Activated CD8-positive, alpha-beta T cell treated with anti-CD3 and anti-CD28 coated beads for 36 hours (primary cell): ENCODE measurements at regions not wholly inside any gene's neighbourhood (a gene's known extent, or its start where the extent isn't known, plus 50 kb on each side); places are given as distances from the start of the nearest gene placed in this dataset.
"Not testable (repeated sequence)": the region's sequence is repeated elsewhere in the genome, so short reads cannot be mapped to it uniquely, and the experiment has no call there.

Experiments used
- ATAC-seq: fragments of 200-7000 bp; cut with Tn5 transposase; one replicate; pipeline ENCODE4 v1.10.0; 2021; ENCODE audit warnings: mild to moderate bottlenecking, moderate library complexity
- CTCF ChIA-PET: fragments of 350-600 bp; sonication (Branson Sonifier 250); formaldehyde crosslinking; loops from one replicate; lab custom pipeline; 2021; ENCODE audit warnings: antibody characterized with exemption; lab: Charles Lee
- POLR2A ChIA-PET: fragments of 350-600 bp; sonication (Branson Sonifier 250); formaldehyde crosslinking; loops from one replicate; lab custom pipeline; 2021; ENCODE audit warnings: antibody characterized with exemption; lab: Charles Lee
- DNase-seq: peaks from one replicate; pipeline ENCODE4 v3.0.0-alpha.2; 2020
- H3K27ac Mint-ChIP-seq: one replicate; pipeline ENCODE4 v1.8.0; 2021; ENCODE audit warnings: mild to moderate bottlenecking, mixed read lengths
- H3K27me3 Mint-ChIP-seq: one replicate; pipeline ENCODE4 v1.8.0; 2021; ENCODE audit warnings: mixed read lengths
- H3K36me3 Mint-ChIP-seq: one replicate; pipeline ENCODE4 v1.8.0; 2021; ENCODE audit warnings: low read depth, mixed read lengths
- H3K4me1 Mint-ChIP-seq: one replicate; pipeline ENCODE4 v1.8.0; 2021; ENCODE audit warnings: low read depth, mixed read lengths
- H3K4me3 Mint-ChIP-seq: one replicate; pipeline ENCODE4 v1.8.0; 2021; ENCODE audit warnings: mild to moderate bottlenecking, moderate library complexity, mixed read lengths
- H3K9me3 Mint-ChIP-seq: one replicate; pipeline ENCODE4 v1.8.0; 2021; ENCODE audit warnings: mixed read lengths
- CTCF ChIP-seq: fragments of 200-600 bp; IDR thresholded peaks from one replicate; pipeline ENCODE4 v1.8.0; 2022; ENCODE audit warnings: antibody characterized with exemption, mild to moderate bottlenecking
- intact Hi-C: fragments of 100-400 bp; cut with micrococcal nuclease; formaldehyde crosslinking; loops from one replicate; pipeline ENCODE4 v1.10.0; 2022

GRCh38 chr18:14970027-14970426, 222.1 kb downstream of the ANKRD30B start:
- POLR2A ChIA-PET: no interaction called here
- no peaks in the 10 kb centered on the region for H3K9me3 Mint-ChIP-seq
- intact Hi-C loops: no loop called here
- CTCF ChIA-PET: interaction anchor here (0.7 kb wide), 1 partner anchor 9 kb away, joined by 3 read pairs; no protein-coding TSS in a partner anchor
- no peak overlapping the region for H3K4me3 Mint-ChIP-seq
- ATAC-seq (no peak), DNase-seq (no peak)
- TF ChIP-seq CTCF: no peak
- no peaks in the 10 kb centered on the region for H3K27me3 Mint-ChIP-seq
- no peak overlapping the region for H3K27ac Mint-ChIP-seq
- no peaks in the 10 kb centered on the region for H3K4me1 Mint-ChIP-seq
- no peaks in the 10 kb centered on the region for H3K36me3 Mint-ChIP-seq

DNA sequence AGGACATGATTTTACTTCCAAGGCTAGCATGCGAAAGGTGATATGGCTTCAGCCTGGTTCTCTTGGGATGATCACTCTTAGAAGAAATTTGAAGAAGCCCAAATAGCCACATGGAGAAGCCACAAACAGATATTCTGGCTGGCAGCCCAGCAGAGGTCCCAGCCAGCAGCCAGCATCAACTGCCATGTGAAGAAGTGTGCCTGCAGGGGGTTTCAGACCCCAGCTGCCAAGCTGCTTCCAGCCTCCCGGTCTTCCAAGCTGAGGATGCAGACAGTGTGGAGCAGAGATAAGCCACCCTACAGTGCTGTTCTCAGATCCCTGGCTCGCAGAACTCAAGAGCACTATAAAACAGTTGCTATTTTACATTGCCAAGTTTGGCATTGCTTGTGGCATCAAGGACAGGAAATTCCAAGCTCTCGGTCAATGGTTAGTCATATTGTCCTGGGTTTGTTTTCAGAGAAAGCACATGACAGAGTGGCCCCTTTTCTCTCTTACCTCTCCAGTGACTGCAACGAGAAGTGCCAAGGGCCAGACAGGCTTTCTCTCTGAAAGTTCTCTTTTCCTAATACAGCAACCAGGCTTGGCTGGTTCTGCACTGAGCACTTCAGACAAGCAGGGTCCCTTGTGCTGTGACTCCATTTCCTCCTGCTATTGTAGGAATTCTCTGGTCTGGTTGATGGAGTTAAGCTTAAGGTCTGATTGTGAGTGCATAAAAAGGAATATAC, 223.7 kb downstream of the ANKRD30B start:
- no peak overlapping the region for H3K4me3 Mint-ChIP-seq
- ATAC-seq: no peak
- no peak for DNase-seq
- intact Hi-C loops: no loop called here
- ChIA-PET CTCF (no interaction called here), POLR2A (no interaction called here)
- H3K4me1 Mint-ChIP-seq: no peaks in the 10 kb centered on the region
- H3K36me3 Mint-ChIP-seq: no peaks in the 10 kb centered on the region
- no peaks in the 10 kb centered on the region for H3K27me3 Mint-ChIP-seq
- no peak overlapping the region for H3K27ac Mint-ChIP-seq
- no peaks in the 10 kb centered on the region for H3K9me3 Mint-ChIP-seq
- no peak for TF ChIP-seq CTCF

- POLR2A ChIA-PET, DNase-seq, H3K9me3 Mint-ChIP-seq, ATAC-seq, CTCF ChIA-PET, H3K27me3 Mint-ChIP-seq, intact Hi-C loops, H3K4me1 Mint-ChIP-seq, H3K36me3 Mint-ChIP-seq, H3K4me3 Mint-ChIP-seq, H3K27ac Mint-ChIP-seq: not testable (repeated sequence)
These were observed 225.4 kb downstream of the ANKRD30B start for GRCh38 chr18:14973421-14973820.

- Mint-ChIP-seq H3K36me3 (no peaks in the 10 kb centered on the region), H3K27me3 (peaks cover 5% of the 10 kb centered on the region), H3K9me3 (no peaks in the 10 kb centered on the region), H3K4me1 (no peaks in the 10 kb centered on the region), H3K27ac (no peak overlapping the region), H3K4me3 (no peak overlapping the region)
- ATAC-seq (no peak), DNase-seq (no peak)
- no peak for TF ChIP-seq CTCF
- POLR2A ChIA-PET: no interaction called here
- CTCF ChIA-PET: no interaction called here
- intact Hi-C loops: no loop called here
These were observed 226.1 kb downstream of the ANKRD30B start for GRCh38 chr18:14974088-14974487.

- POLR2A ChIA-PET: no interaction called here
- no peak for ATAC-seq
These were observed 226.6 kb downstream of the ANKRD30B start for GRCh38 chr18:14974576-14974975.

More at GRCh38 chr18:14974576-14974975, 226.6 kb downstream of the ANKRD30B start:
- TF ChIP-seq CTCF: no peak
- intact Hi-C loops: no loop called here
- Mint-ChIP-seq H3K9me3 (no peaks in the 10 kb centered on the region), H3K27me3 (peaks cover 5% of the 10 kb centered on the region), H3K4me3 (no peak overlapping the region), H3K4me1 (no peaks in the 10 kb centered on the region), H3K27ac (no peak overlapping the region), H3K36me3 (no peaks in the 10 kb centered on the region)
- DNase-seq: no peak
- CTCF ChIA-PET: no interaction called here
